ENCODE measurements at regions not wholly inside any gene's neighbourhood (a gene's known extent, or its start where the extent isn't known, plus 50 kb on each side); places are given as distances from the start of the nearest gene placed in this dataset.

DNA sequence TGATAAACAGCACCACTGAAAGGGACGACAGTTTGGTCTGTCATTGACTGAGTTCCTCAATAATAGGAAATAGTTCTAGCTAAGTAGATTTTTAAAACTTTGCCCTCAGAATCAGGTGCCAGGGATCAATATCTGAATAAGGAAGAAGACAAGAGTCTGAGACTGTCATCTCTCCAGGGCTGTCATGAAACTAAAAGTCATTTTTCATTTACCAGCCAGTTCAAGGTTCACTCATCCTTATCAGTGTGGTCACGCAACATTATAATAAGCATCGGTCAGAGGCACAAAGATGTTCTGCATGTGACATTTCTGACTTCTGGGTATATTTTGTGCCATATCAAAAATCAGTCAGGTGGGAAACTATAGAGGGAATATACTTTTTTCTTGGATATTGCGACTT lies 52.5 kb upstream of the E2F3 start:
- TF ChIP-seq POLR2A (IDR thresholded peaks at IDR 0.05), result no peak
- TF ChIP-seq, protein P1, sequence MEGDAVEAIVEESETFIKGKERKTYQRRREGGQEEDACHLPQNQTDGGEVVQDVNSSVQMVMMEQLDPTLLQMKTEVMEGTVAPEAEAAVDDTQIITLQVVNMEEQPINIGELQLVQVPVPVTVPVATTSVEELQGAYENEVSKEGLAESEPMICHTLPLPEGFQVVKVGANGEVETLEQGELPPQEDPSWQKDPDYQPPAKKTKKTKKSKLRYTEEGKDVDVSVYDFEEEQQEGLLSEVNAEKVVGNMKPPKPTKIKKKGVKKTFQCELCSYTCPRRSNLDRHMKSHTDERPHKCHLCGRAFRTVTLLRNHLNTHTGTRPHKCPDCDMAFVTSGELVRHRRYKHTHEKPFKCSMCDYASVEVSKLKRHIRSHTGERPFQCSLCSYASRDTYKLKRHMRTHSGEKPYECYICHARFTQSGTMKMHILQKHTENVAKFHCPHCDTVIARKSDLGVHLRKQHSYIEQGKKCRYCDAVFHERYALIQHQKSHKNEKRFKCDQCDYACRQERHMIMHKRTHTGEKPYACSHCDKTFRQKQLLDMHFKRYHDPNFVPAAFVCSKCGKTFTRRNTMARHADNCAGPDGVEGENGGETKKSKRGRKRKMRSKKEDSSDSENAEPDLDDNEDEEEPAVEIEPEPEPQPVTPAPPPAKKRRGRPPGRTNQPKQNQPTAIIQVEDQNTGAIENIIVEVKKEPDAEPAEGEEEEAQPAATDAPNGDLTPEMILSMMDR (IDR thresholded peaks at IDR 0.05), result no peak

All from heart left ventricle (tissue), 13 donors.